Retinal pigment epithelial cell (primary cell): ENCODE measurements at regions not wholly inside any gene's neighbourhood (a gene's known extent, or its start where the extent isn't known, plus 50 kb on each side); places are given as distances from the start of the nearest gene placed in this dataset.
A peak's percentile ranks its signal among the peaks of the same experiment; 100 is the strongest.
"Not testable (repeated sequence)": the region's sequence is repeated elsewhere in the genome, so short reads cannot be mapped to it uniquely, and the experiment has no call there.

Experiments
- DNase-seq: peaks from one replicate; pipeline ENCODE4 v3.0.0-alpha.2; 2010; ENCODE audit warnings: low read depth
- H3K4me3 ChIP-seq: 2 replicates; pipeline ENCODE4 v1.5.1; 2011; ENCODE audit warnings: mild to moderate bottlenecking, low read length, control low read depth, moderate library complexity
- CTCF ChIP-seq: conservative IDR thresholded peaks from 2 replicates; pipeline ENCODE4 v1.5.1; 2011; ENCODE audit warnings: low read depth, low read length, control low read depth, inconsistent platforms

- H3K4me3 ChIP-seq, result no peak overlapping the region
- TF ChIP-seq CTCF, result no peak
- no peak for DNase-seq
Measured at GRCh38 chr4:186840222-186840701, 116.6 kb upstream of the FAT1 start.

- H3K4me3 ChIP-seq, result no peak overlapping the region
- DNase-seq, result no peak
- TF ChIP-seq CTCF, result no peak
Measured at GRCh38 chr4:186840771-186841301, 117.2 kb upstream of the FAT1 start.

GRCh38 chr4:186844059-186844681 lies 120.5 kb upstream of the FAT1 start:
- TF ChIP-seq CTCF, result no peak
- peak; percentile 48 for DNase-seq
- peak overlapping the region; percentile 26 for H3K4me3 ChIP-seq

- no peak for TF ChIP-seq CTCF
- H3K4me3 ChIP-seq, result no peak overlapping the region
- peak; percentile 77 for DNase-seq
Measured at GRCh38 chr4:186845137-186845842, 121.6 kb upstream of the FAT1 start.

- H3K4me3 ChIP-seq, result no peak overlapping the region
- no peak for TF ChIP-seq CTCF
- no peak for DNase-seq
Measured at GRCh38 chr4:186846426-186846825, 122.8 kb upstream of the FAT1 start.

GRCh38 chr4:186847429-186848131 lies 123.9 kb upstream of the FAT1 start:
- not testable (repeated sequence) for H3K4me3 ChIP-seq

GRCh38 chr4:186848437-186848836 lies 124.8 kb upstream of the FAT1 start:
- no peak overlapping the region for H3K4me3 ChIP-seq
- DNase-seq, result no peak
- TF ChIP-seq CTCF, result no peak

More at GRCh38 chr4:186847429-186848131, 123.9 kb upstream of the FAT1 start:
- DNase-seq, result not testable (repeated sequence)
